ENCODE measurements at regions not wholly inside any gene's neighbourhood (a gene's known extent, or its start where the extent isn't known, plus 50 kb on each side); places are given as distances from the start of the nearest gene placed in this dataset.
A peak's percentile ranks its signal among the peaks of the same experiment; 100 is the strongest.

DNA sequence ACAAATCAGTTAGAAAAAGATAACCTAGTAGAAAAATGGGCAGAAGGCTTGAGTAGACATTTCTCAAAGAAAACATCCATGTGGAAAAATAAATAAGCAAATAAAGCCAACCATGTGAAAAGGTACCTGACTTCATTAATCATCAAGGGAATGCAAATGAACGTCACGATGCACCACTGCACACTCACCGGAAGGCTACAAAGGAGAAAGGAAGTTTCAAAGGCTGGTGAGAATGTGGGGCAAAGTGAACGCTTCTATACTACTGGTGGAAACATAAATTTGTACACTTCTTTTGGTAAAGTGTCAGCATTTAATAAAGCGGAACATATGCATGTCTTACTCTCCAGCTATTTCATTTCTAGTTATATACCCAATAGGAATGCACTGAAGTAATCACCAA lies 166.8 kb downstream of the CSNK2A3 start:
- 61 to 79% (median 68%) methylated on average over 5 of the region's 5 CpGs for WGBS, 5 donors
- Histone ChIP-seq H3K4me1 (no peaks in the 10 kb centered on the region), H3K27ac (no peak overlapping the region), H3K27me3 (no peaks in the 10 kb centered on the region), H3K36me3 (no peaks in the 10 kb centered on the region), H3K4me3 (no peak overlapping the region), H3K9me3 (peaks cover 0 to 21% (median 0%) of the 10 kb centered on the region in 4 donors)
- TF ChIP-seq POLR2AphosphoS5 (IDR thresholded peaks at IDR 0.05): no peak
- intact Hi-C loops (cut with DNase I; ENCODE audit: low total_unique reads): no loop called here
- DNase-seq: peak in 1 of 2 donors; percentile 23

DNA sequence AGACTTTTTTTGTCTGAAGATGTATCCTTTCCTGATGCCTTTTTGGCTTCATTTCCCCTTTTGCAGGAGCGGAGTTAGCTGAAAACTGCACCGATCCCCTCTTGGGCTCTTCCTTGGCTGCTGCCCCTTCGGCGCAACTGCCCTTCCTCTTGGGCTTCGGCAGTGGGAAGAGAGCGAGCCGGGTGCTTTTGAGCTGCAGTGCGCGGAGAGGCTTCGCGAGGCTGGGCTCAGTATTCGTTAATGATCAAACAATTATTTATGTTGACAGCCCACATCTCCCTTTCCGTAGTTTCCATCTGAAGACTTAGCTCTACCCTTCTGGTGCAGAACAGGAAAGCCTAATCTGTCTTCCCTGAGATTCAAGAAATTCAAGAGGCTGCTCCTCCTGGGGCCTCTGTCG lies 170.8 kb downstream of the CSNK2A3 start:
- WGBS, 5 donors: 81 to 90% (median 83%) methylated on average over 14 of the region's 14 CpGs
- no peaks in the 10 kb centered on the region for H3K9me3 ChIP-seq

DNA sequence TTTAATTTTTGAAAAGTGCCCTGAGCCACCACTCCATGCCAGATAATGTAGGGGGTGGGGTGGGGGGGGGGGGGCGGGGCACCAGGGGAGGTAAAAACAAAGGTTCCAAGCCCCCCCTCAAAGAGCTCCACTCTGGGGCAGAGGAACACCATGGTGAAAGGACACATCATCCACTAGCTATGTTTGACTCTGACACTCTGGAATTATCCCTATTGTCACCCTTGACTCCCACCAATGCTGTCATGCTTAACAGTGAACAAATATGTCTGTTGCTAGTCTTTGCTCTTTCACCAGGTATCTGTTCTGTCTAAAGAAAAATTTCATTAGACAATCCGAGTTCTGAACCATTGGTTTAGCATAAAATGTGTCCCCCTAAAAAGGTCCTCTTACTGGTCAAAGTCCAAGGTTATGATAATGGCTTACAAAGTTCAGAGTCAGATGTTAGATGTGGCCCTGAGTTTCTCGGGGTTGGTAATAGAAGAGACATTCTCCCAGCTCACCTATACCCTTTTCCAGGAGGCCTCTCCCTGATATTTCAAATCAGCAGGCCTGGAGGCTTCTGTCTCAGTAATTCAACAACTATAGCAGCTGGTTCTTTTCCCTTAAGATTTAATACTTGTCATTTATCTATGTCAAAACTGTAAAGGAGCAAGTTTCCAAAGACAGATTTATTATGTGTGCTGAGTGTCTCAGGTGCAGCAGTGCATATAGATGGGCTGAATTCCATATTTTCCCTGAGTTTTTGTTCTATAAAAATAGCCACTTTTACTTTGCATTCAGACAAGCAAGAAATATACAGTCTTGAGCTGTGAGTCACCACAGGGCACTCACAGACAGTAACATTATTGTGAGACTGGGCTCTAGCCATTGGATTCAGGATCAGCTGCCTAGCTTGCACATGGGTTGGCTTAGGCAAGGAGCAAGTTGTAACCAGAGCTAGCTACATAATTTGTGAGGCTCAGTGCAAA lies 174.1 kb downstream of the CSNK2A3 start:
- intact Hi-C loops (cut with DNase I; ENCODE audit: low total_unique reads): loop anchor here (10.0 kb wide), 1 partner anchor 166 kb away; no protein-coding TSS in a partner anchor
- Histone ChIP-seq H3K4me3 (no peak overlapping the region), H3K4me1 (peaks cover 0 to 15% (median 6%) of the 10 kb centered on the region in 4 donors), H3K27ac (peak overlapping the region in 3 of 5 donors; percentile 9 to 38 (median 10)), H3K36me3 (no peaks in the 10 kb centered on the region), H3K27me3 (no peaks in the 10 kb centered on the region), H3K9me3 (no peaks in the 10 kb centered on the region)
- 49 to 69% (median 59%) methylated on average over 3 of the region's 3 CpGs for WGBS, 5 donors
- TF ChIP-seq POLR2AphosphoS5 (IDR thresholded peaks at IDR 0.05): peak in 1 of 3 donors; percentile 11
- no peak for TF ChIP-seq EP300 (IDR thresholded peaks at IDR 0.05)
- peak in 1 of 2 donors; percentile 73 for DNase-seq

More for the DNA sequence above, 170.8 kb downstream of the CSNK2A3 start:
- Histone ChIP-seq H3K27me3 (no peaks in the 10 kb centered on the region), H3K4me3 (no peak overlapping the region), H3K4me1 (peaks cover 0 to 15% (median 6%) of the 10 kb centered on the region in 4 donors), H3K36me3 (no peaks in the 10 kb centered on the region), H3K27ac (no peak overlapping the region)
- TF ChIP-seq EP300 (IDR thresholded peaks at IDR 0.05) (no peak), POLR2A (IDR thresholded peaks at IDR 0.05) (no peak), POLR2AphosphoS5 (IDR thresholded peaks at IDR 0.05) (no peak)
- TF ChIP-seq, protein P1, sequence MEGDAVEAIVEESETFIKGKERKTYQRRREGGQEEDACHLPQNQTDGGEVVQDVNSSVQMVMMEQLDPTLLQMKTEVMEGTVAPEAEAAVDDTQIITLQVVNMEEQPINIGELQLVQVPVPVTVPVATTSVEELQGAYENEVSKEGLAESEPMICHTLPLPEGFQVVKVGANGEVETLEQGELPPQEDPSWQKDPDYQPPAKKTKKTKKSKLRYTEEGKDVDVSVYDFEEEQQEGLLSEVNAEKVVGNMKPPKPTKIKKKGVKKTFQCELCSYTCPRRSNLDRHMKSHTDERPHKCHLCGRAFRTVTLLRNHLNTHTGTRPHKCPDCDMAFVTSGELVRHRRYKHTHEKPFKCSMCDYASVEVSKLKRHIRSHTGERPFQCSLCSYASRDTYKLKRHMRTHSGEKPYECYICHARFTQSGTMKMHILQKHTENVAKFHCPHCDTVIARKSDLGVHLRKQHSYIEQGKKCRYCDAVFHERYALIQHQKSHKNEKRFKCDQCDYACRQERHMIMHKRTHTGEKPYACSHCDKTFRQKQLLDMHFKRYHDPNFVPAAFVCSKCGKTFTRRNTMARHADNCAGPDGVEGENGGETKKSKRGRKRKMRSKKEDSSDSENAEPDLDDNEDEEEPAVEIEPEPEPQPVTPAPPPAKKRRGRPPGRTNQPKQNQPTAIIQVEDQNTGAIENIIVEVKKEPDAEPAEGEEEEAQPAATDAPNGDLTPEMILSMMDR (IDR thresholded peaks at IDR 0.05): no peak
- intact Hi-C loops (cut with DNase I; ENCODE audit: low total_unique reads): no loop called here
- DNase-seq: no peak

DNA sequence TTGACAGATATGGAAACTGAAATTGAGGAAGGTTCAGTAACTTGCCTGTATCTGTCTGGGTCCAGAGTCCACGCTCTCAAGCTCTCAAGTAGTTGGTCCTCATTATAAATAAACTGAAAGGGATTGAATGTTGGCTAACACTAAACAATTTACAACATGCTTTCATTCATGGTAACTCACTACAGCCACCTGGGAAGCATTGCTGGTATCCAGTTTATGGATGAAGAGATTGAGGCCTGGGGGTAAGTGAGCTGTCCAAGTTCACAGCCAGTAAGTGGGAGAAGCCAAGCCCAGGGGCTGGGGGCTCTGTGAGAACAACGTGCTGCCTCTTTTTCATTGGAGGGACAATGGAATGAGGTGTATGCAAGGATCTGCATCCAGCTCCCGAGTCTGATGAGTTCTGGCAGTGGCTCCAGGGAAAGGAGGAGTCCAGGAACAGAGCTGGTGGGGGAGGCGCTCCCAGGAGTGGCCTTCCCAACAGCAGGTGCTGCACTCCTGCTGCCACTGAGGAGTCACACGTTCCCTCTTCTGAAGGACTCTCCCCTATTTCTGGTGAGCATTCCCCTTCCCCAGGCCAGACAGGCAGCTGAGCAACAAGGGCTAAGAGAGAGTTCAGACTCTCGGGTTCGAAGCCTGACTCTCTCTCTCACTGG lies 175.8 kb downstream of the CSNK2A3 start:
- H3K27me3 ChIP-seq: no peaks in the 10 kb centered on the region
- TF ChIP-seq, protein P1 (IDR thresholded peaks at IDR 0.05): no peak
- TF ChIP-seq EP300 (IDR thresholded peaks at IDR 0.05) (no peak), POLR2A (IDR thresholded peaks at IDR 0.05) (no peak), POLR2AphosphoS5 (IDR thresholded peaks at IDR 0.05) (no peak)
- no peaks in the 10 kb centered on the region for H3K36me3 ChIP-seq
- no peaks in the 10 kb centered on the region for H3K9me3 ChIP-seq
- DNase-seq: no peak
- 47 to 78% (median 74%) methylated on average over 5 to 7 of the region's 7 CpGs for WGBS, 5 donors
- H3K4me3 ChIP-seq: no peak overlapping the region
- intact Hi-C loops (cut with DNase I; ENCODE audit: low total_unique reads): loop anchor here (10.0 kb wide), 1 partner anchor 168 kb away; no protein-coding TSS in a partner anchor
- peaks cover 0 to 15% (median 6%) of the 10 kb centered on the region in 4 donors for H3K4me1 ChIP-seq
- no peak overlapping the region for H3K27ac ChIP-seq

DNA sequence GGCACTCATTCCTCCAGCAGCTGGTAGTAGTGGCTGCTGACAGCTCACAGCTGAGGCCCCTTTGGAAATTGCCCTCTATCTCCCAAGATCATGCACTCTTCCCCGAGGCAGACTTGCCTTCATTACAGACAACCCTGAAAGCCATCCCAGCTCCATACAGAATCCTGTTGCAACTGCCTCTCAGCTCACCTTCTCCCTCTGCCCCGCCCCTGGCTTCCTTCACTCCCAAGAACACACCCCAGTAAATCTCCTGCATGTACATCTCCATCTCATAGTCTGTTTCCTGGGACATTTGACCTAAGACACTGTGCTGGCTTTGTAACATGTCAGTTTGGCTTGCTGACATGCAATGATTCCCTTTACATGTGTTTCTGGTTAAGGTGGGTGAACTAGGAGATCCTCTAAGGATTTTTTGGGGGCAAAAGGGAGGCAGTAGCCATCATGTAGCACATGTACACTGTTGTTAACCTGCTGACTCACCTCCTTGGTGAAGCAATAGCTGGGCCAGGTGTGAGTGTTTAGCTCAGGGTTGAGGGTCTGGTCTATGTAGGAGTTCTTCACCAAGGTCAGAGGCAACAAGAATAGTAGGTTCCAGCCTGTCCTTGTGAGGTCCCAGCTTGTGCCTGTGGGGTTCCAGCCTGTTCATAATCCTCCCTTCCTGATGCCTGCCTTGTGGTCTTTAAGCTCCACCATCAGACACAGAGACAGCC lies 179.6 kb downstream of the CSNK2A3 start:
- no peak for DNase-seq
- 58 to 90% (median 85%) methylated on average over 2 of the region's 2 CpGs for WGBS, 5 donors
- Histone ChIP-seq H3K27me3 (no peaks in the 10 kb centered on the region), H3K27ac (no peak overlapping the region), H3K9me3 (no peaks in the 10 kb centered on the region), H3K36me3 (no peaks in the 10 kb centered on the region), H3K4me3 (no peak overlapping the region), H3K4me1 (peaks cover 0 to 13% (median 3%) of the 10 kb centered on the region in 4 donors)
- no peak for TF ChIP-seq POLR2A (IDR thresholded peaks at IDR 0.05)
- no peak for TF ChIP-seq EP300 (IDR thresholded peaks at IDR 0.05)
- TF ChIP-seq POLR2AphosphoS5 (IDR thresholded peaks at IDR 0.05): no peak
- TF ChIP-seq, protein P1 (IDR thresholded peaks at IDR 0.05): no peak
- intact Hi-C loops (cut with DNase I; ENCODE audit: low total_unique reads): loop anchor here (10.0 kb wide), 1 partner anchor 171 kb away; no protein-coding TSS in a partner anchor

Data from stomach (tissue), 8 donors.